Thymus (tissue), 11 donors: ENCODE measurements at regions not wholly inside any gene's neighbourhood (a gene's known extent, or its start where the extent isn't known, plus 50 kb on each side); places are given as distances from the start of the nearest gene placed in this dataset.

Experiments used
- DNase-seq, 9 donors: peaks; one replicate each; pipeline ENCODE4 v3.0.0-alpha.2; 2013; ENCODE audit warnings: low spot score in 9 of 9, low read depth in 6 of 9, missing footprints in 1 of 9
- H3K27ac ChIP-seq, 2 donors: one replicate each; pipeline ENCODE4 v1.5.1; 2013; ENCODE audit warnings: control low read depth in 1 of 2, low read depth in 1 of 2, low read length in 1 of 2, mild to moderate bottlenecking in 1 of 2, moderate library complexity in 1 of 2
- H3K27me3 ChIP-seq, 2 donors: one replicate each; pipeline ENCODE4 v1.5.1; 2013; ENCODE audit warnings: low read length in 1 of 2; ENCODE audit not compliant: control insufficient read depth in 2 of 2, insufficient read depth in 1 of 2
- H3K36me3 ChIP-seq, 2 donors: one replicate each; pipeline ENCODE4 v1.5.1; 2013; ENCODE audit warnings: low read length in 1 of 2, mild to moderate bottlenecking in 1 of 2, moderate library complexity in 1 of 2; ENCODE audit not compliant: control insufficient read depth in 2 of 2, insufficient read depth in 2 of 2
- H3K4me1 ChIP-seq, 2 donors: one replicate each; pipeline ENCODE4 v1.5.1; 2013; ENCODE audit warnings: low read length in 2 of 2; ENCODE audit not compliant: control insufficient read depth in 2 of 2, insufficient read depth in 2 of 2
- H3K4me3 ChIP-seq, 2 donors: one replicate each; pipeline ENCODE4 v1.5.1; 2013; ENCODE audit warnings: low read length in 2 of 2, control low read depth in 1 of 2, mild to moderate bottlenecking in 1 of 2
- H3K9me3 ChIP-seq, 2 donors: one replicate each; pipeline ENCODE4 v1.5.1; 2013; ENCODE audit warnings: low read length in 1 of 2, mild to moderate bottlenecking in 1 of 2; ENCODE audit not compliant: control insufficient read depth in 2 of 2, insufficient read depth in 1 of 2
- WGBS: extraction: QIAGEN DNeasy Blood & Tissue Kit; methylation state at CpG from one replicate; pipeline ENCODE4 v1.1.7; 2013; 5-methylcytosine and 5-hydroxymethylcytosine counted together
- donor health status: healthy.

DNA sequence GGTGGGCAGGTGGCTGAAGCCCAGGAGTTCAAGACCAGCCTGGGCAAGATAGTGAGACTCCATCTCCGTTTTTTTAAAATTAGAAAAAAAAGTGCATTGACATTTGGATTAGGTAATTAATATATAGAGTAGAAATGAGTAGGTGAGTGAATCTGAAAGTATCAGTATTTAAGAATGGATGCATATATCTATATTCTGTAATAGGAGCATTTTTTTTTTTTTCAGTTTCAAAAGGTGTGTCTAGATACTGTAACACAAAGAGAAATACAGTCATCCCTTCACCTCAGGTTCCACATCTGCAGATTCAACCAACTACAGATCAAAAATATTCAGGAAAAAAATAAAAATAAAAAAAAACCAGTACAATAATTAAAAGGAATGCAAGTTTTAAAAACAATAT is 50.8 kb downstream of the RBM27 start:
- H3K4me3 ChIP-seq, result no peak overlapping the region
- no peak overlapping the region for H3K27ac ChIP-seq
- WGBS, result 95% methylated on average over 1 of the region's 1 CpG
- H3K27me3 ChIP-seq, result no peaks in the 10 kb centered on the region
- H3K36me3 ChIP-seq, result peaks cover 11 to 49% of the 10 kb centered on the region in 2 donors
- no peak for DNase-seq
- no peaks in the 10 kb centered on the region for H3K9me3 ChIP-seq
- H3K4me1 ChIP-seq, result no peaks in the 10 kb centered on the region

DNA sequence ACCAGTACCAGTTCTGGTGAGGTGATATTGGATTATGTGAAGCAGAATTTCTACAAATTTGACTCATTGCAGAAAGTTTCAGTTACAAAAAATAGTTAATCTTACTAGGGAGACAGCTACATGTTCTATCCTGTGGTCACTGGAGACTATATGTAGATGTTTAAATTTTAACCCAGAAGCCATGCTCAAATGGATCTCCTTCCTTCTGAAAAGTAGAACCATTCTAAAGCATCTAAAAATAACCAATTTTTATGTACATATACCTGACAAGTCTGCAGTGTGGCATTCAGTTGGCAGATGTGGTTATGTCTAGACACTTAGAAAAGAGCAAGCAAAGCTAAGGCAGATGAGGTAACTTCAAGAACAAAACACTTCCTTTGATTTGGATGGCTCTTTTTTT is 65.5 kb upstream of the POU4F3 start:
- DNase-seq, result peak in 1 of 9 donors; percentile 8

DNA sequence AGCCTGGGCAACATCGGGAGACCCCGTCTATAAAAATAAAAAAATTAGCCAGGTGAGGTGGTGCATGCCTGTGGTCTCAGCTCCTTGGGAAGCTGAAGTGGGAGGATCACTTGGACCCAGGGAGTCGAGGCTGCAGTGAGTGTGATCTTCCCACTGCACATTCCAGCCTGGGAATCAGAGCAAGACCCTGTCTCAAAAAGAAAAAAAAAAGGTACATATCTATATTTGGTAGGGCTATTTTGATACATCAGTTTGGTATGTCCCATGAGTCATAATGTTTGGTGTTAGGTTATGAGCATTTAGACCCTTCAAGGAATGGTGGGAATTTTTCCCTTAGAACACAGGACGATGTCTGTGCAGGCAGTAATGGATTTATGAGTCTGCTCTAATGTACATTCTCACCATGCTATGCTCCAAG is 55.3 kb upstream of the POU4F3 start:
- Histone ChIP-seq H3K27me3 (no peaks in the 10 kb centered on the region), H3K27ac (no peak overlapping the region), H3K9me3 (no peaks in the 10 kb centered on the region), H3K36me3 (peaks cover 8 to 51% of the 10 kb centered on the region in 2 donors), H3K4me3 (no peak overlapping the region), H3K4me1 (no peaks in the 10 kb centered on the region)
- no peak for DNase-seq
- WGBS, result 87% methylated on average over 4 of the region's 4 CpGs

More for the DNA sequence above, 65.5 kb upstream of the POU4F3 start:
- H3K4me1 ChIP-seq, result no peaks in the 10 kb centered on the region
- no peaks in the 10 kb centered on the region for H3K27me3 ChIP-seq
- H3K36me3 ChIP-seq, result peaks cover 14 to 59% of the 10 kb centered on the region in 2 donors
- H3K27ac ChIP-seq, result no peak overlapping the region
- H3K4me3 ChIP-seq, result no peak overlapping the region
- no peaks in the 10 kb centered on the region for H3K9me3 ChIP-seq

- peaks cover 4 to 51% of the 10 kb centered on the region in 2 donors for H3K36me3 ChIP-seq
- H3K4me3 ChIP-seq, result no peak overlapping the region
- H3K9me3 ChIP-seq, result no peaks in the 10 kb centered on the region
- no peak overlapping the region for H3K27ac ChIP-seq
- 99% methylated on average over 1 of the region's 1 CpG for WGBS
- no peak for DNase-seq
- H3K27me3 ChIP-seq, result no peaks in the 10 kb centered on the region
- H3K4me1 ChIP-seq, result no peaks in the 10 kb centered on the region
Observed at GRCh38 chr5:146284016-146284415, 54.6 kb upstream of the POU4F3 start.
